Anterior cingulate cortex (tissue), 58 donors: ENCODE measurements at regions not wholly inside any gene's neighbourhood (a gene's known extent, or its start where the extent isn't known, plus 50 kb on each side); places are given as distances from the start of the nearest gene placed in this dataset.

Source experiments
- DNase-seq, 58 donors: peaks; one replicate each; lab custom pipeline; 2025; lab: John Stamatoyannopoulos, UW

DNA sequence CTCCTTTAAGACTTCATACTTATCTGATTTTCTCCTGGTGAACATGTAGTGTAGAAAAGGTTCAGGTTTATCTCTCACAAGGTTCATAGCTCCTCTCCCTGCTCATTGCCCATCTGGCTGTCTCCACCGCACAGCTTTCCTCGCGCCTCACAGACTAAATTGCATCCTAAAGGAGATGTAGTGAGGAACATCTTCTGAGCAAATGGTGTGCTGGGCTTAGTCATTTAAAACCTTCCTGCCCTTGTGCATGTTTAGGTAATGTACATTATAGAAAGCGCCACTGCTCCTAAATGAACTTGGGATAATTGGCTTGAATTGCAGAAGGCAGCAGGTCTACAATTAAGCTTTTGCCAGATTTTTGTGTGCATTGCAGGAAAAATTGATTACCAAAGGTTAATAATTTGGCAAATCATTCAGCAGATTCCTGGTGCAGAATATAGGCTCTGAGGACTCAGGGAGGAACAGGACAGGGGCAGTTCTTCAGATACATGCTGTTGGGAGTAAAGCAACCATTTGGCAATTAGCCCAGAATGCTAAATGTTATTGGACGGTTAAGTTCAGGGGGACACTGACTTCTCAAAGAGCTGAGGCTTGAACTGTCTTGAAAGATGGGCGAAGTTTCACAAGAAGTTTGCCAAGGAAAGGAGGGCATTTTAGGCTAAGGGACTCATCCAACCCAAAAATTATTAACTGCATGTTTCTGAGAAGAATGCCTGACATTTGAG lies 108.4 kb upstream of the CLDN10 start:
- no peak for DNase-seq

DNA sequence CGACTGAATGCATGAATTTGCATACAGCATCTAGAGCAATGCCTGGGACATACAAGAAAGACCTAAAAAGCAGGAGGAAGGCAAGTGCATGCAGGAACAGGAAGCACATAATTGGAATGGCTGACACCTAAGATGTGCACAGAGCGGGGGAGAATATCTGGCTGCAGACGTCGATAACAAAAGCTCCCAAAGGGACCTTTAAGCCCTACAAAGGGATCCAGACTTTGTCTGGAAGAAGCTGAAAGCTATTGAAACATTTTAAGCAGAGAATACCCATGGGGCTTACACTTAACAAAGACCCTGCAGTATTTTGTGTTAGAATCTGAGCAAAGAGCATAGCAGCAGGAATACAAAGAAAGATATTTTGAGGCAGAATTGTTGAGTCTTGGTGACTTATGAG lies 107.4 kb upstream of the CLDN10 start:
- no peak for DNase-seq

DNA sequence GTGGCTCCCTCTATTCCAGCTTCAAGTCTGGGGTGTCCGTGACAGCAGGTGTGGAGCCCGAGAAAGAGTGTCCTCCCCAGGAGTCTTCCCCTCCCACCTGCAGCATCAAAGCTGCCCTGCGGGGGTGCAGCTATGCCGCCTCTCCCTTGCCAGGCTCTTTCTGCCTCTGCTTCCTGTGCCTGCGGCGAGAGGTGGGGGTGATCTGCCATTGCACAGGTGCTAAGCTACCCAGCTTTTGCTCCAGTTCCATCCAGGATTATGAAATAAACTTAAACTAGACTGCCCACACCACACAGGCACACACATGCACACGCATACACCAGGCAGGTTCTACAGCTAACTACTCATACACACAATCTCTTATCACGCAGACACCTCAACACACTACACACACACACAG lies 104.7 kb upstream of the CLDN10 start:
- peak in 1 of 58 donors; percentile 22 for DNase-seq

DNA sequence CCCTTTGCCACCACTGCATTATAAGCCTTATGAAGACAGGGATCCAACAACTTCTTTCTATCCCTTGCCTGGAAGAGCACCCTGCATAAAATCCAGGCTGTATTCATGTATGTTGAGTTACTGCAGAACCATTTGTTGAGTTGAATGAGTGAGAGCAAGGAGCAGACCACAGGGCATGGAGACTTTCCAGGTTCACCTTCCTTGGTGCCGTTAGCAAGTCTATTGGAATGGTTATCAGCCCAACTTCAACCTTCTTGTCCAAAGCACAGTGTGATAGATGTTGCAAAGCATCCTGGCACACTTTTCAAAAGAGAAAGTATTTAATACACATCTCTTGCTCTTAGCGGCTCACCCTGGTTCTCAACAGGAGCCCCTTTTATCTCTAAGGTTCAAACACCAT lies 100.9 kb upstream of the CLDN10 start:
- no peak for DNase-seq

DNA sequence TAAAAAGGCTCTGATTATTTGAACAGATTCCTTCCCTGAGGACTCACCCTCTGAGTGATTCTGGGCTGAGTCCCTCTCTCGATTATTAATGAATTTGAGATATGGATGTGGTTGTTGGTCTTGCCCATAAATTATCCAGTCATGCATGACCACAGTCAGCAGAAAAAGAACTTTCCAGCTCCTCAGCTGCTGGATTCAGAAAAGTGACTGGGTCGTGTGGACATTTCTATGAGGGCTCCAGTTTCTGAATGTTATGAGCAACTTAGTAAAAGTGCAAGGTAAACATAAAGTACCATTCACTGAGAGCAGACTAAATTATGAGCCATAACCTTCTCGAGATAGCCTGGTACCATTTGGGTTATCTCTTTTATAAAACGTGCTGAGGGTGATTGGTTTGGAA lies 100.1 kb upstream of the CLDN10 start:
- no peak for DNase-seq

DNA sequence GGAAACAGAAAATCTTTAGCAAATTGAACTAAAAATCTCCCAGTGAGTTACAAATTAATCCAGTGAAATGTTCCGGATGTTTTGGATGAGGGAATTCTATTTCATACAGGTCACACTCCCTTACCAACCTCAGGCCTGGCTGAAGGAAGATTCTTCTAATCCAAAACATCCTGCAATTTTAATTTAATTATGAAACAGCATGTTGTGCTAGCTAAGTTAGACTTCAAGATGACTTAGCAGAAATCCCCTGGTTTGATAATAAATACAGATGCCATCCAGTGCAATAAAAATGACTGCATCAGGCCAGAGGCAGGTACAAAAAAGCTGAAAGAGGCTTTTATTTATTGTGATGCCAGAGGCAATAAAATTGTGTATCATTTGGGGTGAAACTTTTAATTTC lies 96.7 kb upstream of the CLDN10 start:
- DNase-seq: no peak

DNA sequence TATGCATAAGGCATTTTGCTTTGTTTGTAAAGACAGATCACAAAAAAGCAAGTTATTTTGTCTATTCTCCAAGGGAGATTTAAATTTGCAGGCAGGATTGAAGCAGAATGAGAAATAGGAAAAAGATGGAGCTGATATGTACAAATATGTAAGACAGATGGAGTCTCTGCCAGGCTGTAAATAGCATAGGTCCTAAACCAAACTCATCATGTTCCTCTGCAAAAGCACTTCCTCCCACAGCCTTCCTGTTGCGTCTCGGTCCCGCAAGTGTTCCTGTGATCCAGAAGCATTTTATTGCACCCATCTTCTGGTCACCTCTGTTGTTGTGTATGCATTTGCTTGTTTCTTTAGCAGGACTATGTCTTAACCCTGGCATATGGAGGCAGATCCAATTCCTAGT lies 95.7 kb upstream of the CLDN10 start:
- peak in 6 of 58 donors; percentile 4 to 39 (median 16) for DNase-seq

DNA sequence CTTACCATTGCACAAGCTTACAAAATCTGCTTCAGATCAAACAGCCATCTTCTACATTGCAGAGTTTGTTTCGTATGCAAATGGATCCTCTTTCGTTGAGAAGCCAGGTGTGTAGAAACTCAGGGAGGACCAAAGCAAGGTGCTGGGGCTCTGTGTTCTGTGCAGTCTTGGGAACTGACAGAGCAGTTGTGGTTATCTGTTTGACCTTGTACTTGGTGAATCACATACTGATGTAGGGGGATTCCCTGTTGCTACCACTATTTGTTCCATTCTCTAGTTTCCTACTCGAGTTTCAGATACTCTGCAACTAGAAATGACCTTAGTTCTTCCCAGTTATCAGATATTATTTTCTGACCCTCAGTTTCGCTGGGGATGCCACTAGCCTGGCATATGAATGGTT lies 95.2 kb upstream of the CLDN10 start:
- no peak for DNase-seq

DNA sequence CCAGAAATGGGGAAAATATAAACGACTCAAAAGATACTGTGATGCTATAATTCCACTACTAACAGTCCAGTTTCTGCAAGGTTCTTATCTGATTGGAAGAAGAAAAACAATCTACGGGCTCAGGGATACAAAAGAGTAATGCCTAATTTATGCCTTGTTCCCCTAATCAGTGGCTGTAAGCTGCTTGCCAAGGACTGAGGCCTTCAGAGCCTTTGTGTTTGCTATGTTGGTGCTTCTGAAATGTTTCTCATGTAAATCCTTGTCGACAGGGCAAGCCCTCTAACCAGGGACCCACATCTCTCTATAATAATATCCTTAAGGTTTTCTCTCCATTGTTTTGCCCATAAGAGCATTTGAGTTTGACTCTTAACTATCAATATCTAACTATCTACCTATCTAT lies 89.7 kb upstream of the CLDN10 start:
- DNase-seq: no peak

DNA sequence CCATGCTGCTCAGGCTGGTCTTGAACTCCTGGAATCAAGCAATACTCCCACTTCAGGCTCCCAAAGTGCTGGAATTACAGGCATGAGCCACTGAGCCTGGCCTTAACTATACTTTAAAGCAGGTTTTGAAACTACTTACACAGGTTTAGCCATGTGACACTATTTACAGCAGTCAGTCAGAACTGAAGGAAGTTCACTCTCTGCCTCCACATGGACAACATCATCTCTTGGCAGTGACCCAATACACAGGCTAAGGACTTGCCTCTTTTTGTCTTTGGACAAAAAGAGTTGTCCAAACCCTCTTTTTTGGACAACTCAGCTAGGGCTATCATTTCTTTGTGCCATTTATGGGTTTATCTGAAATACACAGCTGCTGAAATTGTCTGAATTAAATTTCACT lies 89.0 kb upstream of the CLDN10 start:
- DNase-seq: no peak

DNA sequence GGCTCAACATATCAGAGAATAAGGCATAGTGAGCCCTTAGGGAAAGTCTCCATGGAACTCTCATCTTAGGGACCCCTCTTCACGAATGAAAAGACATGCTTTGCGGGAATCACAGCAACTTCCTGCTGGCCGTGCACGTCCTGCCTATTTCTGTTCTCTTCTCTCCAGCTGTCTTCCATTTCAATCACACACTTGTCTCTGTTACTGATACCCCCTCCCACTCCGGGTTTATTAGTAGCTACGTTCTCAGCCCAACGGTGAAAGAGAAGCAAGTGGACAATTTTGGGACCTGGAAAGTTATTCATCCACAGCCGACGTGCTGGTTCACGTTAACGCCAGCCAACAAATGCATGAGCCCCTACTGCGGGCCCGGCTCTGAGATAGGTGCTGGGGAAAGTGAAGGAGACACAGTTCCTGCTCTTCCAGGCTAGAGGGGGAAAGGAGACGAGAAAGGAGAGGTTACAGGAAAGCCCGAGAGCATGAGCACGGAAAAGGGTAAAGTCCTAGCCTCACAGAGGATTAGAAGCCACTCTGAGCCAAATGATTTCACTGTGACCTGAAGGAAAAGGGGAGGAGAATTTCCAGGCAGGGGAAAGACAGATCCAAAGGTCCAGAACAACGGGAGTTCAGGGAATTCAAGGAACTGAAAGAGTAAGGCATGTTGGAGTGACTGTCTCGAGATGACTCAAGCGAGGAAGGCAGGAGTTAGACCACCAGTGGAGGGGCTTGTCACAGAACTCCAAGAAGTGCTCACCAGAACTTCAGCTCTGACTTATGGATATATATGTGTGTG lies 81.8 kb upstream of the CLDN10 start:
- no peak for DNase-seq

DNA sequence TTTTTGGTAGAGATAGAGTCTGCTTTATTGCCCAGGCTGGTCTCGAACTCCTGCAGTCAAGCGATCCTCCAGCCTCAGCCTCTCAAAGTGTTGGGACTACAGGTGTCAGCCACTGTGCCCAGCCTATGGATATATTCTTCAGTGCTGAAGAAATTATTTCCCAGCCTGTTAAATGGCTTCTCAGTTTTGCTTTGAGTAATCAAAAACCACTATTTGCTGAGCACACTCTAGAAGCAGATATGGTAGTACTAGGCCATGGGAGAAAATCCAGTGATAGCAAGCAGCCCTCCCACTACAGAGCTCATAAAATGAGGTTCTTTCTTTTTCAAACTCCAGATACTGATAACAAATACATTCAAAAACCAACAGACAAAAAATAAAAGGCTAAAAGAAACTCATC lies 80.6 kb upstream of the CLDN10 start:
- DNase-seq: no peak

DNA sequence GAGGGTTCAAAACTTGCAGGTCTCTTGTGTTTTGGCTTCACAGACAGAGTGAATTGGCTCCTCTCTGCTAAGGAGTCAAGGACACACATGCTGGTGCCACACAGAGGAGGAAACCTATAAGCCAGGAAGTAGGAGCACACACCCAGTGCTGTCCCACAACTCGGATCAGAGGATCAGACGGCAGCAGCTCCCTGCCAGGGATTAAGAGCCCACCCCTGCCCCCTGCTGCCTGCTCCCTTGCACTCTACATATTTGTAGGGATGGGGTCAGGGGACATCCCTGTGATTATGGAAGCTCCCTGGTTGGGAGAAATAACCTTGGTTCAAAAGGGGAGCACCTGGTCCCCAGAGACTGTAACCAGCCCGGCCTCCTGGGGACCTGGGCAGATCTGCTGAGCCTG lies 77.5 kb upstream of the CLDN10 start:
- DNase-seq: no peak

DNA sequence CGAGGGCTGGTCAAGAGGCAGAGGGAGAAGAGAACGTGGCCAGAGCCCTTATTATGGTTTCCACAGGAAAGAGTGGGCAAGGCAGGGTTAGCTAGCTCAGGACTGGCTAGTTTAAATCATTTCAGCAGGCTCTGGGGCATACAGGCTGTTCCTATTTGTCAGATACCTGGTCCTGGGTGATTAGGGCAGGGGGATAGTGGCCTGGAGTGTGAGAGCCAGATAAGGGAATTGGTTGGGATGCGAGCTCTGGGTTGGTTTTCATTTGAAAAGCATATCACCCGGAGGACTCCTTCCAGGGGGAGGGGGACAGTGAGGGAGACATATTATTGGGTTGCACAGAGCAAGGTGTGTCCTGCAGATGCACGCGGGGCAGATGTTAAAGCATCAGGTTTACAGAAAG lies 75.3 kb upstream of the CLDN10 start:
- no peak for DNase-seq

DNA sequence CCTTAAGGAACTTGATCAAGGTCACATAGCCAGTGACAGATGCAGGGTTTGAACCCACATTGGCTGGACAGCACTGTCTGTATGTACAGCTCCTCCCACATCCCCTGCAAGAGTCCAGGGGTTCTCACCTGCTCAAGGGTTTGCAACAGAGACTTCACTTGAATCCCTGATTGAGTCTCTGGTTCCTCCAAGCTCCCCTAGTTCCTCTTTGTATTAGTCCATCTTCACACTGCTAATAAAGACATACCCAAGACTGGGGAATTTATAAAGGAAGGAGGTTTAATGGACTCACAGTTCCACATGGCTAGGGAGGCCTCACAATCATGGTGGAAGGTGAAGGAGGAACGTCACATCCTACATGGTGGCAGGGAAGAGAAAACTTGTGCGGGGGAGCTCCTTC lies 72.8 kb upstream of the CLDN10 start:
- no peak for DNase-seq

DNA sequence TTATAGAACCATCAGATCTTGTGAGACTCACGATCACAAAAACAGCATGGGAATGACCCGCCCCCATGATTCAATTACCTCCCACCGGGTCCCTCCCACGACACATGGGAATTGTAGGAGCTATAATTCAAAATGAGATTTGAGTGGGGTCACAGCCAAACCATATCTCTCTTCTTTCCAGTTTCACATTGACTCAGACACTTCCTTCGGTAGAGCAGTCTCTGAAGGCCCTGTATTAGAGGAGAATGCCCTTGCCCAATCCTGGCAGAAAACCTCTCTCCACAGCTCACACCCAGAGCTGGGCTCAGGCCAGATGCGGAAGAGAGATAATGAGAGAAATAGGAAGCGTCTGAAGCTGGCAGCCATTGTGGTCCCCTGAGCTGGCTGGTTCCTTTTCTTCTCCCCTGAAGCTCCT lies 72.4 kb upstream of the CLDN10 start:
- peak in 6 of 58 donors; percentile 1 to 35 (median 9) for DNase-seq

DNA sequence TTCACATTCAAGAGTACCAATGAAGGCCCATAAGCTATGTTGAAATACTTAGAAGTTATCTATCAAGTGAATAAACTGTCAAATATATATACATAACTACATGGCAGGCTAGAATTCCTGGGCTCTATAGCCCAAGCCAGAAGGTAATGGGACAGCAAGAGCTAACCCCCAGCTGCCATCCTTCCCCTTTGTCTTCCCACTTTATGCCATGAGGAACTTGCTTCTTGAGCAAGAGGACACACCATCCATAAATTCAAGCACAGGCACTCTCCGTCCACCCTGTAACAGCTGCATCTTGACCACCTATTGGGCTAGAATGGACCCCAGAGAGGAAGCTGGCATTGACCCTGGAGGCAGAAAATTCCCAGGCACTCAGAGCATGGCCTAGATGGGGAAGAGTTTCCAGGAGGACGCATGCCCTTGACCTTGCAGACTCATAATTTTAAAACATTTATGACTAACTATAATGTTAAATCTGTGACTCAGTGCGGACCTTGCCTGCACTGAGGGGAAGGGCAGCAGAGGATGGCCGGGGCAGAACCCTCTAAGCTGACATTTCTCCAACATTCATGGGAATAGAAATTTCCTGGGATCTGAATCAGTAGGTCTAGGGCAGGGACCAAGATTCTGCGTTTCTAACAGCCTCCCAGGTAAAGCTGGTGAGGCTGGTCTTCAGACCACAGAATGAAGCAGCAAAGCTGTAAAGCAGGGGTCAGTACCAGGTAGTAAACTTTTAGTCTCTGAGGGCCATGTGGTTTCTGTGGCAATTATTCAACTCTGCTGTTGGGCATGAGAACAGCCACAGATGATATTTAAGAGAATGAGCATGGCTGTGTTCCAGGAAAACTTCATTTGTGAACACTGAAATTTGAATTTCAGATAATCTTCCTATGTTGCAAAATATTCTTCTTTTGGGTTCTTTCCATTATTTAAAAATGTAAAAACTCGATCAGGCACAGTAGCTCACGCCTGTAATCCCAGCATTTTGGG lies 71.4 kb upstream of the CLDN10 start:
- no peak for DNase-seq

DNA sequence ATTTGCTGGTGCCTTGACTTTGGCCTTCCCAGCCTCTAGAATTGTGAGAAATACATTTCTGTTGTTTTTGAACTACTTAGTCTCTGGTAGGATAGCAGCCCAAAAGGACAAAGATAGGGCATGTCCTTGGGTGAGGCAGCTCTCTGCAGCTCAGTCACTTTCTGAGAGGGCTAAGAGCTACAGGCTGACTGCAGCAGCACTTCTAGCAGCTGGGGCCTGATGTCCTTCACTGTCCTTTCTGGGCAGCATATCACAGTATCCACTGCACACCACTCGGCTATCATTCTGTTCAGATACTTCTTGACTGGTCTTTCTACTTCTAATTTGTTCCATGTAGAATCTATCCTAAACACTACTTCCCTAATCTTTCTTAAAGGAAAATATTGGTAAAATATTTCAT lies 68.5 kb upstream of the CLDN10 start:
- DNase-seq: no peak

DNA sequence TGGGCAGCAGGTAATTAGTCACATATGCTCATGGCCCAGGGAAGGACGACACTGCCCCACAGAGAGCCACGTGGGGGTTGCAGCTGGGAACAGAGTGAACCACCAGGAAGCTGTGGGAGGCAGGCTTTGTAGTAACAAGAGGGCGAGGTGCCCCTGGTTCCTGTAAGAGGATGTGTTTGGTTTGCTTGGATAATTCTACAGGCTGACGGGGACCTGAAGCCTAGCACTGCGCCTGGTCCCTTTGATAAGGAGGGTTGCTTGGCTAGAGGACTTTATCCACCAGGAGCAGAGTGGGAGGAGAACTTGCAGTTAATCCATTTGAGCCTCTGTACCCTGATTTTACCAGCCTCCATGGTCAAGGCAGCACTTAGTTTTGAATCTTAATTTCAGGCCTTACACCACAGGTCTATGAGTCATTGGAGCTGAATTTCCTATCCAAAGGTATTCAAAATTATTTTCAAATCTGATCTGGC lies 67.4 kb upstream of the CLDN10 start:
- no peak for DNase-seq

DNA sequence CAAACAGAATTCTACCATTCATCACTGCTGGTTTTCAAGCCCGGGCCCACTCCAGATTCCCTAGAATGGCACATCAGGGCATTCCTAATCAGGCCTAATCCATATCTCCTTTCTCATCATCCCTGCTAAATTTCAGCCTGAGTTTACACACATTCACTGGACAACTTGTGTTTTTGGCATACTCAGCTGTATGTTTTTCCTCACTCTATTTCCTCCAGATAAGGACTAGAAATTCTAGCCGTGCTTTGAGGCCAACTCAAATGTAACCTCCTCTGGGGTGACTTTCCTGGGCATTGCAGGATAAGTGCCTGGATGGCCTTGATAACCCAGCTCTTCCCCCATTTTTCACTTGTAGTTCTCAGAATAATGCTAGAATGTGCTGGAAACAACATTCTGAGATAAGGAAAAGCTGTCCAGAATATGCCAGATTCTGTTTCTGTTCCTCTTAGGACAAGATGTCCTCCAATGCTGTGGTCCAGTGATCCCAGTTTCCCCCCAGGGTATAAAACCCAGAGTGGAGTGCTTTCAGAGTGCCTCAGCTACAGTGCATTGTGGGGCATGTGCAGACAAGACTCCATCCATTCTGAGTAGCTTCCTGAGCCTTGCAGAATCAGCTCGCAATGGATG lies 66.9 kb upstream of the CLDN10 start:
- no peak for DNase-seq
